Bone marrow (tissue), 2 donors: ENCODE measurements at regions not wholly inside any gene's neighbourhood (a gene's known extent, or its start where the extent isn't known, plus 50 kb on each side); places are given as distances from the start of the nearest gene placed in this dataset.

Experiments used
- DNase-seq, 2 donors: peaks; one replicate each; lab custom pipeline; 2025; lab: John Stamatoyannopoulos, UW

DNA sequence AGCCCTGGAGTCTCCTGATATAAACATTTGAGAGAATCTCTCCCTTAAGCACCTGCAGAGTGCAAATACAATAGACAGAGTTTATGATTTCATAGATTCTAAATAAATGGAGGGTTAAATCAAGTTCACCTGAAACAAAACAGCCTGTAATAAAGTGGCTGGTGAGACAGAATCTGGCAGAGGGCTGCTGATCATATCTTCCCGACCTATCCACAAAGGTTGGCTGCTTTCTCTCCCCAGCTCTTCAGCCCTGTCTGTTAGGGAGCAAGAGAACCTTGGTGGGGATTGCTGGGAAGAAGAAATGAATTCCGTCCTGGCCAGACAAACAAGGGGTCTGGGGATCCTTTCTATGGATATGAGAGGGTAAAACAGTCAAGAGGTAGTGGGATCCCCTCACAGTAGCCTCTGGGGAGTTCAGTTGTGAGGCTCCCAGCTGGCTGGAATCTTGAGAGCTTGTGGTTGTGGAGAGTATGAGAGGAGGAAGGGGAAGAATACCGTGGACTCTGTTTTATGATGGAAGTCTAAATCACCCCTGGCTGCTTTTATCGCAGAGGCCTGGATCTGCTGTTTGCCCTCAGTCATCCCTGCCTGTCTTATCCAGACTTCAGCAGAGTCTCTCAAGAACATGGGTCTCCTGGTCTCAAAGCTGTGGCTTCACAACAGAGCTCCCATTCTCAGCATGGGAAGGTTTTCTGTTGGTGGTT lies 451.3 kb downstream of the NTRK3 start:
- DNase-seq, result no peak

DNA sequence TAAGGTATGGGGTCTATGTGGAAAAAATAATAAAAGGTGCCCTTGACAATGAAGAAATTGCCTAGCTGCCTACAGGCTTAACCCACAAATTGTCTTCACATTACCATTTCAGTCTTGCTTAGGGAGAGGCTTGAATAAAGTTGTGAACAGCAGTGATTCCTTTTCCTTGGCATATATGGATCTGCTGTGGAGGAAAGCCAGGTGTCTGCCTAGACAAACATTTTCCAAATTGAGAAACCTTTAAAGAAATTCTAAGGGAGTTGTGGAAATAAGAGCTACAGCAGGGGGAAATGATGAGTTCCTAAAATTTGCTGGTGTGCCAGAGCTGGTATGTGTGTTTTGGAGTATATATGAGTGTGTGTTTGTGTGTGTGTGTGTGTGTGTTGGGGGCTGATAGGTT lies 452.1 kb downstream of the NTRK3 start:
- no peak for DNase-seq

DNA sequence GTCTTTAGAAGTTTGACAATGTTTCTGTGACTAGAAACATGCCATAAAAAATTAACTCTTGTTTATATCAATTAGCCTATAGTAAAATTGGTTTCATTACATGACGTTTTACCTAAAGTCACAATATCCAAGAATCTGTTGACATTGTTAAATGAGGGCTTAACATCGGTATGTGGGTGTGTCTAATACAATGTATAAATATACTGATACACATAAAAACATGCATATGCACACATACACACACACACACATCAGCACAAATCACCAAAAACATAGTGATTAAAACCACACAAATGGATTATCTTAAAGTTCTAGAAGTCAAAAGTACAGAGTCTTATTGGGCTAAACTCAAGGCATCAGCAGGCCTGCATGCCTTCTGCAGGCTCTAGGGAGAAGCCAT lies 456.7 kb downstream of the NTRK3 start:
- DNase-seq, result no peak

DNA sequence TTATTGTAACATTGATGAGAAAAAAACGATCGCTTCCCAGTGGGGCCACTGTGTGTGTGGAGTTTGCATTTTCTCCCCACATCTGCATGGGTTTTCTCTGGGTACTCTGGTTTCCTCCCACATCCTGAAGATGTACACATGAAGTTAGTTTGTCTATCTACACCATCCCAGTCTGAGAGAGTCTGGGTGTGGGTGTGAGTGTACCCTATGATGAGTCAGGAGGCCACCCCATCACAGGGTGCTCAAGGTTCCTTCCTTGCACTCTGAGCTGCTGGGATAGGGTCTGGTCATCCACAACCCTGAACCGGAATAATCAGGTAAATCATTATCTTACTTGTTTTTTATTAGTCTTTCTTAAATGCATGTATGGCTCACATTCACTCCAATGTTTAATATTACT lies 457.1 kb downstream of the NTRK3 start:
- DNase-seq, result no peak

DNA sequence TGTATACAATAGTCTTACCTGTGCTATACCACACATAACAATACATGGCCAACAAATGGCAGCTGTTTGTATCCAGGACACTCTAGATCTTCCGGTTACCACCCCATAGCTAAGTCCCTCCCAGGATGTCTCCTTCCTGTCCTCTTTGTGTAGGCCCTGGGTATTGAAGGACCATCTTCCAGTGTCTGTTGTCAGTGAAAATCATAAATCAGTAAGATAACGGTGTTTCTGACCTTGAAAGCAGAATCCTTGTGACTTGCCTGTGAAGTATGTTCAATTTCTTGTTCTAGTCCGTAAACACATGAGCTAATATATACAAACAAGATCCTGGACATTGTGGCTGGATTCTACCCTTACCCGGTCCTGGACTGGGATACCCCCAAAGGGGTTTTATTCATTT lies 462.8 kb downstream of the NTRK3 start:
- DNase-seq, result no peak

- no peak for DNase-seq
These were observed 464.1 kb downstream of the NTRK3 start for GRCh38 chr15:87792250-87793040.

DNA sequence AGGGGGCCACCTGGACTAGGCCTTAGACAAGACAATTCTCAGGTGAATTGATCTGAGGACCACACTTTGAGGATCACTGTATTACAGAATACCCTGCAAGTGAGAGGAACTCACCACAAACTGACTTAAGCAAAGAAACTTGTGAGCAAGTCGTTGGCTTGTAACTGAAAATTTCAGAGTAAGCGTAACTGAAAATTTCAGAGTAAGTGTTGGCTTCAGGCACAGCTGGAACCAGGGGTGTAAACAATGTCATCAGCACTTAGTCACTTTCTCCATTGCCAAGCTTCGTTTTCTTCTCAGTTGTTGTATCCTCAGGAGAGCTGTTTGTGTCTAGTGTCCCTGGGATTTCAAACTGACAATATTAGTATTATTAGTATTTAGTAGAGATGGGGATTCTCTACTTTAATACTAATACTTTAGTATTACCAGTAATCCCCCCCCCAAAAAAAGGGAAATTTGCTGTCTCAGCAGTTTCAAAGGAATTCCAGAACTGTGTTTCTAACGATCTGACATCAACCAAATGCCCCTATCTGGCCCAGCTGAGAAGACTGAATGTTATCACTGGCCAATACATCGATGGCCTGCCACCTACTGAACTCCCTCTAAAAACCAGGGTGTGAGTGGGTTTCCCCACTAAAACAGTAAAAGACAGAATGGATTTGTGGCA lies 474.4 kb downstream of the NTRK3 start:
- DNase-seq, result no peak

- no peak for DNase-seq
These were observed 476.8 kb downstream of the NTRK3 start for GRCh38 chr15:87779746-87780145.

DNA sequence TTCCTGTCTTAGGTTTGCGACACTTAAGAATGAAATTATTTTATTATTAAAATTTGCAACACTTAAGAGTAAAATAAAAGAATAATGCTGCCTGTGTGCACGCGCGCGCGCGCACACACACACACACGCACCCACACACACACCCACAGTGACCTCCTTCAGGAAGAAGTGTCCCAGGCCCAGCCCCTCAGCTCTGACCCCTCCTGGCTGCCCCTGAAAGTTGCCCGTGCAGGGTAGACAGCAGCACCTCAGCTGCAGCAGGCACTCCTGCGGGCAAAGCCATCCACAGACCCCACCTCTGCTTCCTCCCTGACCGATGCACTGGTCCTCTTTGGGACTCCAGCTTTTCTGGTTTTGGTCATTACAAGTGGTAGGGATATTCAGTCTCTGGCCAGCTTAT lies 478.2 kb downstream of the NTRK3 start:
- DNase-seq, result no peak

DNA sequence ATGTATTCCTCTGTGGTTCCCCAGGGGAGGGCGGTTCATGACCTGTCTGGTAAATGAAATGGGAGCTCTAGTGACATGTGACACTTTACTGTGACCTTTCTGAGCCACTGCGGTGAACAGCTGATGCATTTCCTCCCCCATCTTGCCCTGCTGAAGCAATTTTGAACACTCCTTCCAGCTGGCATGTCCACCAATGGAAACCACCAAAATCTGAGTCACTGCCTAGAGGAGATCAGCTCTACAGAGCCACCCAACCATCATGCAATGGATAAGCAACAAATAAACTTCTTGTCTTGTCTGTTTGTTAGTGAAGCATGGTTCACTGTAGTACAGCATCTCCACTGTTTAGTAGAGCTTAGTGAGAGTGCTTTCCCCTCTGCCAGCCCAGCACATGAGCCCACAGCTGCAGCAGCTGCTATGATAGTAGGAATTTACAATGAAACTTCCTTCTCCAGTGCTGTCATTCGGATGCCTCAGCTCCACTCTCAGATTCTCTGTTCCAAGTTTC lies 479.4 kb downstream of the NTRK3 start:
- no peak for DNase-seq

GRCh38 chr15:87767516-87767915 lies 489.0 kb downstream of the NTRK3 start:
- DNase-seq, result no peak

DNA sequence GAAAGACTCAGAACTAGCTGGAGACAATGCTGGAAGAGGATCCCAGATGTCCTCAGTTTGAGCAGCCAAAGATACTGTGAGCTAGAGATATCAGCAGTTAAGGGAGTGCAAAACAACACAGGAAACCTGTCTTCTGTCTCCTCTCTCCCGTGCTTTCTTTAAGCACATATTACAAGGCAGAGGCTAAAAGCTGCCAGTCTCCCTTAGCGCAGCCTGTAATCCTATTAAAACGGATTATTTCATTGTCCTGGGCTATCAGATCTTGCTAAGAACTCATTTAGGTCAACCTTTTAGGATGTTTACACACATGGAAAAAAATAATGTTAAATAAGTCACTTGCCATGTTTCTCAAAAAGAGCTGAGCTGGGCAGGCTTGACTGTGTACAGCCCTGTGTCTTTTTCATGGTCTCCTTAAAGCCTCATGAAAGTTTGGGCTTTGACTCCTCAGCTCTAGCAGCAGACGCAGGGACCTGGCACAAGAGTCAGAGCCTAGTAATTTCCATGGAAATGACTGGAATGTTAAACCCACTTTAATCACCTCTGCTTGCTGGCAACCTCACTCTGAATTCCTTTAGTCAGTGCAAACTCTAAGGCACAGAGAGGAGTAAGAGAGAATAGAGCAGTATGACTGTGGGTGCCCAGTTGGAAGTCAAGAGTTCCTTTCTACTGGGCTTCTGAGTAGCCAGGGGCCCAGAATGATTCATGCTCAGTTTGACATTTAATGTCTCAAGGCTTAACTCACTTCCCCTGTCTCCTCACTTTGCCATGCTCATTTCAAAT lies 491.9 kb downstream of the NTRK3 start:
- DNase-seq, result no peak

- DNase-seq, result no peak
These were observed 492.7 kb downstream of the NTRK3 start for GRCh38 chr15:87763837-87764236.

GRCh38 chr15:87761736-87762509 lies 494.6 kb downstream of the NTRK3 start:
- peak in 1 of 2 donors; percentile 84 for DNase-seq

DNA sequence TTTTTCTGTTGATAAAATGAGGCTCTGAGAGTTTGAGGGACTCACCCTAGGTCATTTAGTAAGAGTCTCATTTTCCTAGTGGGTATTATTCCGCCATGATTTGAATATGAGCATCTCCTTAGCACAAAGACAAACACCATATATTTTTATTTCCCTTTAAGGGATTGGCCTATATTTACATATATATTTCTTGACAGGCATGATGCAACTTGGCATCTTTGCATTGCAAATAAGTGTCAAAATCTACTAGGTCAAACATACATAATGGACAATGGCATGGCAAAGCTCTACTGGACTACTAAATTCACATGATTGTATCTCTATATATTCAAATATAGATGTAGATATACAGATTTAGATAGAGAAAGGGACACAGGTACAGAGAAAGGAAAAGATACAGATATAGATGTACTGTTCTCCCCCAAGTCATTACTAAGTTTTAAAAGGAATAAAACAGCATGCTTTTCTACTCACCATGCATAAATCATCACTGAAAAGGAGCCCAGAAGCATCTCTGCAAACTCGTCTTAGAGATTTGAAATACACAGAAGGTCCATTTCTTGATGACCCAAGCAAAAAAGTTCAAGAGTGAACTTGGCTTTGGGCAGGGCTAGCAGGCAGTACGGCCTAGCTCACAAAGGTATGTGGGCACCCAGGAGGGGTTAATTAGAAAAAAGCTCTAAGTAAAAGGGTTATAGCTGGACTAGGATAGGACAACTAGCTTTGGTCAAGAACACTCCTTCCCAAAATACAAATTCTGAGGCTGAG lies 495.8 kb downstream of the NTRK3 start:
- DNase-seq, result no peak

DNA sequence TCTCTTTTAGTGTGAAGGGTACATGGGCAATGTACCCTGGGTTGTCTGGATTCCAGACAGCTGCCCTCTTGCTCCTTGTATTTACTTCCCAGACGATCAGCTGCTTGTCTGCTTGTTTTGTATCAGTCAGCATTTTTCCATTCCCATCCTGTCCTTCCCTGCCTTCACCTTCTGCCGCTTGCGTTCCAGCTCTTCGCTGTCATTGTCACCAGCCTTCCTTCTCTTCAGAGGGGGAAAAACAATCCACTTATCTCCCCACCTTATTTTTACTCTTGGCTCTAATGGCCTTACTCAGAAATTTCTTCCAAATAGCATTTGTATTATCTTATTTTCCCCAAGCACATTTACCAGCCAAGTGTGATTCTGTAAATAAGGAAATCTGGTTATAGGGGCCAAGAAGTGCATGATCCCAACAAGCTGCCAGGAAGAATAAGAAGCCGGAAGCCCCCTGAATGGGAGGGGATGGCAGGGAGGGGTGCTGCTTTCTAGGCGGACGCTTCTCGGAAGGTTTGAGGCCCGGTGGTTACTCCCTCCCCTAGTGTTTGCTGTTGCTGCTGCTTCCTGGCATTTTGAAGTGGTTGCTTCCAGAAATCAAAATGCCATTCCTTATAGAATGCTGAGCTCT lies 497.6 kb downstream of the NTRK3 start:
- no peak for DNase-seq

DNA sequence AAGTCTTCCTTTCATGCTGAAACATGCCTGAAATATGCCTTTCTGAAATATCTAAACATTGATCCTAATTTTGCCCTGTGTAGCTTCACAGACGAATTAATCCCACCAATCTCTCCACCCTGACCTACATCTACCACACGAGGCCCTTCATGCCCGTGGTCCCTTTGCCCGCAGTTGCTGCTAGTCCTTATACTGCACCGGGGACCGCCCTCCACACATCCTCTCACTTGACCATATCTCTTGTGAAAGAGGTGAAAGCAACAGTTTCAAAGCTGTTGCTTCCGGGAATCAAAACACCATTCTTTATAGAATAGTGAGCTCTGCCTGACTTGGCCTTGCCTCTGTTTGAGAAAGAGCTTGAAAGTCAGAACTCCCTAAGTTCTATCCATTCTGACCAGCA lies 499.5 kb downstream of the NTRK3 start:
- DNase-seq, result no peak

DNA sequence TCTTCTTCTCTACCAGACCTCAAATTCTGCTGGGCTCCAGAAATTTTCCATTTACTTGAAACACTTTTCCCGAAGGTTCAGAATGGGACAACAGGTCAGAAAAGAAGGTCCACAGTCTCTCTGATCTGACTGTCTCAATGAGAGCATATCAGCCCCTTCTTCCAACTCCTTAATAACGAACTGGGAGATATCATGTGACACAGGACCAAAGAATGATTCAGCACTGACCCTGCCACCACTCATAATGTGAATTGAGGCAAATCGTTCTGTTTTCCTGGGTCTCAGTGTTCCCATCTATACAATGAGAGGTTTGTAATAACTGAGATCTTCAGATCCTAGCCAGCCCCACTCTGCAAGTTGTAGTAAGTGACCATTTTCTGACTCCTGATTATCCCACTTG lies 500.5 kb downstream of the NTRK3 start:
- DNase-seq, result no peak

- no peak for DNase-seq
These were observed 501.3 kb downstream of the NTRK3 start for GRCh38 chr15:87755226-87755625.

DNA sequence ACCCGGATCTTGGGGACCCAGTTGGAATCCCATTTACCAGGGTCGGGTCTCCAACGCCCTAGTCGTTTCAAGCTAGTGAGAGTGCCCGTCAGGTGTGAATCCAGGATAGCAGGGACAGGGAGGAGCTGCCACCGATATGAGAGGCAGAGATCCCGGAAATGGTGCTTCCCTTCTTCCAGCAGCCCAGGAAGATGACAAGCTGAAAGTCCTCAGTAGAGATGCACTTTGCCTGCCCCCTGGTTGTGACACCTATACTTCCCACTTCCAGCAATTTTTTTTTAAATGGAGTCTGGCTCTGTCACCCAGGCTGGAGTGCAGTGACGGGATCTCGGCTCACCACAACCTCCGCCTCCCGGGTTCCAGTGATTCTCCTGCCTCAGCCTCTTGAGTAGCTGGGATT lies 503.0 kb downstream of the NTRK3 start:
- no peak for DNase-seq
